Activated CD8-positive, alpha-beta memory T cell treated with anti-CD3 and anti-CD28 coated beads, Interleukin-2, amount 10 ng/mL, durations not matched to agents 7 days and 5 days (primary cell): ENCODE measurements at regions not wholly inside any gene's neighbourhood (a gene's known extent, or its start where the extent isn't known, plus 50 kb on each side); places are given as distances from the start of the nearest gene placed in this dataset.

ENCODE experiments used
- ATAC-seq: fragments of 150-1000 bp; cut with Tn5 transposase; one replicate; pipeline ENCODE4 v1.10.0; 2021; ENCODE audit warnings: moderate library complexity
- CTCF ChIA-PET: fragments of 350-600 bp; sonication (Branson Sonifier 250); formaldehyde crosslinking; loops from one replicate; lab custom pipeline; 2021; ENCODE audit warnings: antibody characterized with exemption; lab: Charles Lee
- DNase-seq: peaks from one replicate; pipeline ENCODE4 v3.0.0-alpha.2; 2020
- H3K27ac Mint-ChIP-seq: one replicate; pipeline ENCODE4 v1.8.0; 2021; ENCODE audit warnings: mild to moderate bottlenecking, mixed read lengths
- H3K27me3 Mint-ChIP-seq: one replicate; pipeline ENCODE4 v1.8.0; 2021; ENCODE audit warnings: mixed read lengths
- H3K36me3 Mint-ChIP-seq: one replicate; pipeline ENCODE4 v1.8.0; 2021; ENCODE audit warnings: mild to moderate bottlenecking, mixed read lengths
- H3K4me1 Mint-ChIP-seq: one replicate; pipeline ENCODE4 v1.8.0; 2021; ENCODE audit warnings: mixed read lengths
- H3K4me3 Mint-ChIP-seq: one replicate; pipeline ENCODE4 v1.8.0; 2021; ENCODE audit warnings: mild to moderate bottlenecking, moderate library complexity, mixed read lengths
- H3K9me3 Mint-ChIP-seq: one replicate; pipeline ENCODE4 v1.8.0; 2022; ENCODE audit warnings: low read depth, mixed read lengths

DNA sequence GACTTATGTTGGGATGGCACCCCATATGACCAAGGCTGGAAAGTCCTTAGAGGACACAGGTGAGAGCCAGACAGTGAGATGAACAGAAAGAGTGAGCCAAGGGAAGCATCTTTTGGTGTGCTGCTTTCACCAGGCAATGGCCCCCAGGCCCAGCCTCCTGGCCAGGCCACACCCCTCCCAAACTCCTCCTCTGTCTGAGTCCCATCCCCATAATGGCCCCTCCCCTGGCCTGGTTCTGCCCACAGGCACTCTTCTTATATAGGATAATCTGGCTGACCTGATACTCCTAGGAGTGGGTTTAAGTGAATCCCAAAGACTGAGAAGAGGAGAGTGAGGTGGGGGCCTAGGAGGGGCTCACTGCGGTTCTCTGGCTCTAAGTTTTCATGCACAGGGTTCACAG lies 252.5 kb downstream of the RPS24 start:
- H3K27me3 Mint-ChIP-seq = peaks cover 12% of the 10 kb centered on the region
- H3K4me1 Mint-ChIP-seq = no peaks in the 10 kb centered on the region
- no peak for ATAC-seq
- H3K27ac Mint-ChIP-seq = no peak overlapping the region
- H3K36me3 Mint-ChIP-seq = no peaks in the 10 kb centered on the region
- no peak for DNase-seq
- H3K4me3 Mint-ChIP-seq = no peak overlapping the region
- no peaks in the 10 kb centered on the region for H3K9me3 Mint-ChIP-seq
- CTCF ChIA-PET = no interaction called here

DNA sequence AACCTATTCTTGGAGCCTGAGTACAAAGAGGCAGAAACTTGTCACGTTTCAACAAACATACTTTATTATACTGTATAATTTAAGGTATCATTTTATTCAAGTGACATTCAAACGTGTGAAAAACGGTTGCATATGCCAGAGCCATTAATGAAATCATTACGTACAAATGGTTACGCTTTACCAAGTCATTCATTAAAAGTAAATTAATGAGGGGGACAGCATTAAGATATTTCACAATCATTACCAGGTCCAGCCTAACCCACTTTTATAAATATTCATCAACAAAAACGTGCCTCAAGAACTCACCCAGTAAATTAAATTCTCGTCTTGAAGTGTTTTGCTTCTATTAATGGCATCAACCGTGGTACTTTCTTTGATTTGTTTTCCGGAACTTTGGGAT lies 253.0 kb downstream of the RPS24 start:
- peaks cover 12% of the 10 kb centered on the region for H3K27me3 Mint-ChIP-seq
- DNase-seq = no peak
- H3K4me1 Mint-ChIP-seq = no peaks in the 10 kb centered on the region
- no peaks in the 10 kb centered on the region for H3K36me3 Mint-ChIP-seq
- ATAC-seq = no peak
- H3K27ac Mint-ChIP-seq = no peak overlapping the region
- CTCF ChIA-PET = no interaction called here
- H3K4me3 Mint-ChIP-seq = no peak overlapping the region
- no peaks in the 10 kb centered on the region for H3K9me3 Mint-ChIP-seq

DNA sequence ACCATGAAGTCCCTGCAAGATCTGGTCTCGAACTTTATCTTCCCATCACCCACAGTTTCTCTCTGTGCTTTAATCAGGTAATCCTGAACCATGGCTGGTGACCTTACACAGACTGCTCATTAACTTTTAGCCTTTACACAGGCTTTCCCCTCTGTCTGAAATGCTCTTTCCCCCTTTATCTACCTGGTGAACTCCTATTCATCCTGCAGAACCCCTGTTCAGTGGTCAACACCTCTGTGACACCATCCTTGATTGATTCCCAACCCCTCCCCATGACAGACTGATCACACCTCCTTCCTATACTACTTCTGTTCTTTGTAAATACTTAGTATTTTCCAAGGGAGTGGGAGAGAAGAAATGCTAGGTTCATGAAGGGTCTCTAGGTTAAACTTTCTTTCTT lies 254.0 kb downstream of the RPS24 start:
- H3K27ac Mint-ChIP-seq = no peak overlapping the region
- no peaks in the 10 kb centered on the region for H3K4me1 Mint-ChIP-seq
- H3K9me3 Mint-ChIP-seq = no peaks in the 10 kb centered on the region
- DNase-seq = no peak
- ATAC-seq = no peak
- CTCF ChIA-PET = no interaction called here
- peaks cover 10% of the 10 kb centered on the region for H3K27me3 Mint-ChIP-seq
- no peaks in the 10 kb centered on the region for H3K36me3 Mint-ChIP-seq
- no peak overlapping the region for H3K4me3 Mint-ChIP-seq

DNA sequence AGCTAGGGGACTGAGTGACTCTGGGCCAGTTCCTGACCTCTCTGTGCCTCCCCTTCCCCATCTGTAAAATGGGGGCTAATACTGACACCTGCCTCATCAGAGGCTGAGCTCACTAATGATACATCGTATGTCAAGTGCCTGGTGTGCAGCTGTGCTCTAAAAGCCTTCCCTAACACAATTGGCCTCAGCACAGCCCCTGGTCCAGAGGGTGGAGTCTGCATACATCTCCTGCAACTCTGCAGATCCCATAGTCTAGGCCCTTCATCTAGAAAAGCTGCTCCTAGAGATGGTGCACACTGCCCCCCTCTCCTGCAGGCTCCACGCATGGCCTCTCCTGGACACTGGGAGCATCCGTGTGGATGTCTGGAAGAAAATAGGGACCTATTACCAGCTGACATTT lies 255.0 kb downstream of the RPS24 start:
- H3K27me3 Mint-ChIP-seq = peaks cover 10% of the 10 kb centered on the region
- no peaks in the 10 kb centered on the region for H3K36me3 Mint-ChIP-seq
- H3K9me3 Mint-ChIP-seq = no peaks in the 10 kb centered on the region
- DNase-seq = no peak
- CTCF ChIA-PET = interaction anchor here (1.6 kb wide), 1 partner anchor 22 kb away, joined by 3 read pairs; no protein-coding TSS in a partner anchor
- ATAC-seq = no peak
- H3K27ac Mint-ChIP-seq = no peak overlapping the region
- H3K4me1 Mint-ChIP-seq = no peaks in the 10 kb centered on the region
- no peak overlapping the region for H3K4me3 Mint-ChIP-seq

DNA sequence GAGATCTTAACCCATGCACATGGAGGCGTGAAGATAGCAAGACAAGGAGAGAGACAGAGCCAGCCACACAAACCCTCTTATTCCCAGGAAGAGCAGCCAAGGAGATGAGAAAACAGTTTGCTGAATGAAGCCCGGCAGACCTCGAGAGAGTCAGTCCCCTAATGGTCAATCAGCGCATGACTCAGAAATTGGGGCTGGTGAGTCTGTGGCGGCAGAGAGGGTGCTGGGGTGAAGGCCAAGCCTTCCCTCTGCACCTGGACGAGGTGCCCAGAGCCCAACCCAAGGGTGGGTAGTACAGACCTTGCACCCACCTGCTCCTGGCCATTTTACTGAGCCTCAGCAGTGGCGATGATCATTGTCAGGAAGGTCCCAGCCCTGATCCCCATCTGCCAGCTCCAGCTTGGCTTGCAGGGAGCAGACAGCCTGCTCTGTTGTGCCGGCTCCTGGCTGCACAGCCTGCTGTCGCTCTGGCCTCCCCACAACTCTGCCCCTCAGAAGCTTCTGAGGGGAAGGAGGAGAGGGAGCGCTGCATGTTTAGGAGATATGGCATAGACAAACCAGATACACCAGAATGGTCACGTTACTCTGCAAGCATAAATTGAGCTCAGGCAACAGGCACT lies 256.6 kb downstream of the RPS24 start:
- Mint-ChIP-seq H3K4me1 (no peaks in the 10 kb centered on the region), H3K4me3 (no peak overlapping the region), H3K9me3 (no peaks in the 10 kb centered on the region), H3K27ac (no peak overlapping the region), H3K27me3 (peaks cover 10% of the 10 kb centered on the region), H3K36me3 (no peaks in the 10 kb centered on the region)
- no peak for DNase-seq
- ATAC-seq = no peak
- CTCF ChIA-PET = interaction anchor here (1.5 kb wide), 1 partner anchor 243 kb away, joined by 4 read pairs; no protein-coding TSS in a partner anchor

DNA sequence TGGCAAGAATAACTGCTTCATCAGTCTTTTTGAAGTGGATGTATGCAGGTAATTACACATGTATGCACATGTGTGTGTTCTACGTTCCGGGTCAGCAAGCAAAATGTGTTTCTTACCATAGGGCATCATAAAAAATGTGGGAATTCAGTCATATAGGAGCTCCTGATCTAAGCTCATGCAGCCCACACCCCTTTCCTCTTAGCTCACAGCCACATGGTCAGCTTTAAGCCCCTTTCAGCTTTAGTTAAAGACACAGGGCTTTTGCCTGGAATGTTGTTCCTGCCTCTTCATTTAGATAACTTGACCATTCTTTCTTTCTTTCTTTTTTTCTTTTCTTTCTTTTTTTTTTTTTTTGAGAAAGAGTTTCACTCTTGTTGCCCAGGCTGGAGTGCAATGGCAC lies 258.1 kb downstream of the RPS24 start:
- H3K4me1 Mint-ChIP-seq = no peaks in the 10 kb centered on the region
- H3K36me3 Mint-ChIP-seq = no peaks in the 10 kb centered on the region
- no peak overlapping the region for H3K4me3 Mint-ChIP-seq
- H3K27me3 Mint-ChIP-seq = peaks cover 10% of the 10 kb centered on the region
- H3K27ac Mint-ChIP-seq = no peak overlapping the region
- CTCF ChIA-PET = interaction anchor here (1.5 kb wide), 1 partner anchor 245 kb away, joined by 4 read pairs; no protein-coding TSS in a partner anchor
- no peak for DNase-seq
- H3K9me3 Mint-ChIP-seq = no peaks in the 10 kb centered on the region
- ATAC-seq = no peak

DNA sequence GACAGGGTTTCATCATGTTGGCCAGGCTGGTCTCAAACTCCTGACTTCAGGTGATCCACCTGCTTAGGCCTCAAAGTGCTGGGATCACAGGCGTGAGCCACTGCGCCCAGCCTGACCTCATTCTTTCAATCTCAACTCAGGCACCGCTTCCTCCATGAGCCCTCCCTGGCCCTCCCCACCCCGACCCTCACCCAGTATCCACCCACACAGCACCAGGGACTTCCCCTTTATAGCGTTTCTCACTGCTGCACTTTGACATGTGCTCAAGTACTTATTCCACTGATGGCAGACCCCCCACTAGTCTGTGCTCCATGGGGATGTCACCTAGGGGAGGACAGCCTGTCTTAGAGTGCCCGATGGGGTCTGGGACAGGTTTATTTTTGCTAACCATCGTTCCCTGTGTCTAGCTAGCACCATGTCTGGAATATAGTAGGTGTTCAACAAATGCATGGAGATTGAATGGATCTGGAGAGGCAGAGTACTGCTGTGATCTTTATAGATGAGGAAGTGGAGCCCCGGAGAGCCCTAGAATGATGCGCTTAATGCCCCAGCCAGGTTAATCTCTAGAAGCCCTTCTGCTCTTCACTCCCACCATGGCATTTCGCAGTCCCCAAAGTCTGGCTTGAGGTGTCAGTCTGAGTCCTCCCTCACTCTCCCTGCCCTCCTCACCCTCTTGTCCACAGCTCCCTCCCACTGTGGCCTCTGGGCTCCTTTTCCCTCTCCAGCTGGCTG lies 258.8 kb downstream of the RPS24 start:
- no peak for DNase-seq

DNA sequence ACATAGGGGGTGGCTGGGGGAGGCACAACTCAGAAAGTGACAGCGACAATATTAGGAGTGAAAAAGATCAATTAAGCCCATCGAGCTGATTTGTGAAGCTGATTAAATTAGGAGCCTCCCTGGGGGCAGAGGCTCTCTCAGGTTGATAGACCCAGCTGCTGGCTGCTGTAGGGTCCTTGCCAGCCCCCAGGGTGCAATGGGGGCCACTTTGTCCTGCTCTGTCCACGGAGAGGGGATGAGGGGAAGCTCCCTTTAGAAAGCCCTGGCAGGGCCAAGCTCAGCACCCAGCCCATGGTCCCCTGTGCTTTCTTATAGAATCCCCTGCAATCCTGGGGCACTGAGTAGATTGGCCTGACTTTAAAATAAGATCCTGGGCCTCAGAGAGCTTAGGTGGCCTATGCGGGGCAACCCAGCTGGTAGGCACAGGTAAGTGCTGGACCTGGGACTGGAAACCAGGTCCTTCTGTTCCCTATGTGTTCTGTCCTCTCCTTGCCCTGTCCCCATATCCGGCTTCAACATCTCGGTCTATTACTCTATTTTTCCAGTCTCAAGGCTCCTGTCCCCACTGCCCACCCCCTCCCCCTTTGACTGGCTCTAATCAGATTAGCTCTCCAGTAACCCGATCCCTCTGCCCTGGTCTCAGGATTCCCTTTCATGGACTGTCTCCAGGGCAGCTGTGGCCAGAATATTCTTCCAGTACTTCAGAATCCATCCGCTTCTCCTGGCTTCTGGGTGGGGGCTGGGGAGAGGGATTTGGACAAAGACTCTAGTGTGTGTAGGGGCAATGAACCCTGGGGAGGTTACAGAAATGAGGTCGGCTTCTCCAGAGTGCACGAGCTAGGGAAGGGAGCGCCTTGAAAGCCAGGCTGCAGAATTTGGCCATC lies 259.6 kb downstream of the RPS24 start:
- CTCF ChIA-PET = interaction anchor here (1.5 to 1.6 kb wide), 2 partner anchors 11 to 246 kb away, joined by 3 to 4 read pairs; no protein-coding TSS in a partner anchor
- peaks cover 3% of the 10 kb centered on the region for H3K27me3 Mint-ChIP-seq

More for the DNA sequence above, 258.8 kb downstream of the RPS24 start:
- ATAC-seq = no peak
- H3K27me3 Mint-ChIP-seq = peaks cover 9% of the 10 kb centered on the region
- no peaks in the 10 kb centered on the region for H3K9me3 Mint-ChIP-seq
- no peak overlapping the region for H3K4me3 Mint-ChIP-seq
- no peak overlapping the region for H3K27ac Mint-ChIP-seq
- no peaks in the 10 kb centered on the region for H3K4me1 Mint-ChIP-seq
- CTCF ChIA-PET = interaction anchor here (1.5 to 1.6 kb wide), 2 partner anchors 12 to 245 kb away, joined by 3 to 4 read pairs; no protein-coding TSS in a partner anchor
- H3K36me3 Mint-ChIP-seq = no peaks in the 10 kb centered on the region

DNA sequence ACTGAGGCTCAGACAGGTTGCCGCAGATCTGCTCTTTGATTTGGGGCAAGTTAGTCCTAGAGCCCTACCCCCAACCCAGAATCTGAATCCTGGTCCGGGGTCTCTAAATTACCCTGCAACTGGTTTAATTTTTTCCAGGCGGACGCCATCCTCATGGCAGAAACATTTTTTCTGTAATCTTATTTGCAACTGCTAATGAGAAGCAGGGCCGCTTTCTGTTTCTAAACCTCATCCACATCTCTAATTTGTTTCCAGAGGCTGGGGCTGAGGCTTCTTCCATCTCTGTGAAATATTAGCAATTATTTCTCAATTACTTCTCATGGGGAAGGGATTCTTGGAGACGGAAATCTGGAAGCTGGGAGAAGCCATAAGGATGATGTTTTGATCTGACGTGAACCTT lies 261.6 kb downstream of the RPS24 start:
- Mint-ChIP-seq H3K4me3 (no peak overlapping the region), H3K9me3 (no peaks in the 10 kb centered on the region), H3K27me3 (no peaks in the 10 kb centered on the region), H3K27ac (no peak overlapping the region), H3K36me3 (no peaks in the 10 kb centered on the region), H3K4me1 (peaks cover 2% of the 10 kb centered on the region)
- CTCF ChIA-PET = no interaction called here
- DNase-seq = no peak
- ATAC-seq = no peak

More for the DNA sequence above, 259.6 kb downstream of the RPS24 start:
- H3K36me3 Mint-ChIP-seq = no peaks in the 10 kb centered on the region
- H3K4me1 Mint-ChIP-seq = no peaks in the 10 kb centered on the region
- DNase-seq = no peak
- H3K4me3 Mint-ChIP-seq = no peak overlapping the region
- ATAC-seq = no peak
- no peaks in the 10 kb centered on the region for H3K9me3 Mint-ChIP-seq
- H3K27ac Mint-ChIP-seq = no peak overlapping the region

DNA sequence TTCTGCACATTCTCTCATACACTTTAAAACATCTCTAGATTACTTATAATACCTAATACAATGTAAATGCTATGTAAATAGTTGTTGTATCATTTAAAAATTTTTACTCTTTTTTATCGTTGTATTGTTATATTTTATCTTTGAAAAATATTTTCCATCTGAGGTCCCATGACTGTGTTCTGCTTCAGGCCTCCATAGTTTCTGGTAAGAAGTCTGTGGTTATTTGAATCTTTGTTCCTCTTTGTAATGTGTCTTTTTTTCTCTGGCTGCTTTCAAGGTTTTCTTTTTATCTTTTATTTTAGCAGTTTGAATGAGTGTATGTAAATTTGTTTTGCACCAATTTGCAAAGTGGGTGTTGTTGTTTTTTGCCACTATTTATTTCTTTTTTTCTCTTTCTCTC lies 263.1 kb downstream of the RPS24 start:
- ATAC-seq = no peak

DNA sequence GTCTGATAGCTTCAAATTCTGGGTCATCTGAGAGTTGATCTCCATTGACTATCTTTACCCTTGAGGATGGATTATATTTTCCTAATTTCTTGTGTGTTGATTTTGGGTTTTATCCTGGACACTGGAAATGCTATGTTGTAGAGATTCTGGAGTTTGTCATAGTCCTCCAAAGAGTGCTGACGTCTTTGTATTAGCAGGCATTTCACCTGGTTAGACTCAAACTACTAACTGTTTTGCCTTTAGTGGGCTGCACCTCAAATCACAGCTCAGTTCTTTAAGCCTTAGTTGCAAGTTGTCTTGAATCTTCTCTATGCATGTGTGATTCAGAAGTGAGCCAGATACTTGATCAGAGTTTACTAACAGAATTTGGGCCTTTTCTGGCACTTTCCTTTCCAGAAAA lies 264.3 kb downstream of the RPS24 start:
- DNase-seq = no peak
- Mint-ChIP-seq H3K36me3 (peaks cover 2% of the 10 kb centered on the region), H3K4me3 (no peak overlapping the region), H3K4me1 (peaks cover 16% of the 10 kb centered on the region), H3K9me3 (peaks cover 3% of the 10 kb centered on the region), H3K27ac (no peak overlapping the region), H3K27me3 (no peaks in the 10 kb centered on the region)
- CTCF ChIA-PET = interaction anchor here (0.7 to 1.3 kb wide), 2 partner anchors 49 to 250 kb away, joined by 3 to 4 read pairs; no protein-coding TSS in a partner anchor
- no peak for ATAC-seq

More for the DNA sequence above, 263.1 kb downstream of the RPS24 start:
- Mint-ChIP-seq H3K9me3 (peaks cover 3% of the 10 kb centered on the region), H3K4me3 (no peak overlapping the region), H3K27me3 (no peaks in the 10 kb centered on the region), H3K36me3 (peaks cover 2% of the 10 kb centered on the region), H3K27ac (no peak overlapping the region), H3K4me1 (peaks cover 6% of the 10 kb centered on the region)
- no peak for DNase-seq
- CTCF ChIA-PET = no interaction called here

DNA sequence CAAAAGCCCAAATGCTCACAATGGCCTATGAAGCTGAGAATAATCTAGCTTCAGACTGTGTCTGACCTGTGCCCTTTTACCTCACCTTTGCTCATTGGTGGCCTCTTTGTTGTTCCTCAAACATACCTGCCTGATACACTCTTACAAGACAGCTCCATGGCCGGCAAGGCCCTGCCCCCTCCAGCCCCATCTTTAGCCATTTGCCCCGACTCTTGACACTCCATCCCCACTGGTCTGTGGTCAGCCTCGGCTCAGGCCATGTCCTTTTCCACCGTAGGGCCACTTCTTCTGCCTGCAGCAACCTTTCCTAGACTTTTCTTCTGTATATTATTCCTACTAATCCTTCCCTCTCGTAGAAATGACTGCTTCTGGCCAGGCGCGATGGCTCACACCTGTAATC lies 265.2 kb downstream of the RPS24 start:
- Mint-ChIP-seq H3K9me3 (peaks cover 3% of the 10 kb centered on the region), H3K27ac (no peak overlapping the region), H3K4me1 (peaks cover 21% of the 10 kb centered on the region), H3K27me3 (no peaks in the 10 kb centered on the region), H3K36me3 (peaks cover 2% of the 10 kb centered on the region), H3K4me3 (no peak overlapping the region)
- CTCF ChIA-PET = interaction anchor here (1.3 kb wide), 1 partner anchor 50 kb away, joined by 3 read pairs; no protein-coding TSS in a partner anchor
- DNase-seq = no peak
- no peak for ATAC-seq

DNA sequence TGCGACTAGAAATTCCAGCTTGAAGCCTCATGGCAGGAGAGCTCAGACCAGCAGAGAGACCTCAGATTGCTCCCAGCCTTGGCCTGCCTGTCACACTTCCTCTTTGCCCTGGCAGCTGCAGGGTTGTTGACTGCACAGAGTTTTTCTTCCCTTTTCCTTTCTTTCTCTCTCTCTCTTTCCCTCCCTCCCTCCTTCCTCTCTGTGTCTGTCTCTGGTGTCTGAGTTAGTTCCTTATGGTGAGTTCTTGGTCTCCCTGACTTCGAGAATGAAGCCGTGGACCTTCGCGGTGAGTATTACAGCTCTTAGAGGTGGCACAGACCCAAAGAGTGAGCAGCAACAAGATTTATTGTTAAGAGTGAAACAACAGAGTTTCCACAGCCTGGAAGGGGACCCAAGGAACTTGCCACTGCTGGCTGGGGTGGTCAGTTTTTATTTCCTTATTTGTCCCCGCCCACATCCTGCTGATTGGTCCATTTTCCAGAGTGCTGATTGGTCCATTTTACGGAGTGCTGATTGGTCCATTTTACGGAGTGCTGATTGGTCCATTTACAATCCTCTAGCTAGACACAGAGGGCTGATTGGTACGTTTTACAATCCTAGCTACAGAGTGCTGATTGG lies 266.3 kb downstream of the RPS24 start:
- peaks cover 2% of the 10 kb centered on the region for H3K36me3 Mint-ChIP-seq
- H3K27me3 Mint-ChIP-seq = peaks cover 2% of the 10 kb centered on the region
- ATAC-seq = no peak
- H3K4me1 Mint-ChIP-seq = peaks cover 21% of the 10 kb centered on the region
- DNase-seq = peak; percentile 39
- CTCF ChIA-PET = interaction anchor here (1.2 kb wide), 1 partner anchor 895 kb away, joined by 5 read pairs; no protein-coding TSS in a partner anchor
- H3K27ac Mint-ChIP-seq = no peak overlapping the region
- peaks cover 3% of the 10 kb centered on the region for H3K9me3 Mint-ChIP-seq
- no peak overlapping the region for H3K4me3 Mint-ChIP-seq
